AG04449 (cell line): ENCODE measurements at regions not wholly inside any gene's neighbourhood (a gene's known extent, or its start where the extent isn't known, plus 50 kb on each side); places are given as distances from the start of the nearest gene placed in this dataset.

Experiments
- CTCF ChIA-PET: fragments of 350-600 bp; formaldehyde crosslinking; extraction: SDS; loops from one replicate; lab custom pipeline; 2021; ENCODE audit warnings: antibody characterized with exemption; lab: Yijun Ruan, JAX
- POLR2A ChIA-PET: fragments of 400-600, 350-600 bp; formaldehyde crosslinking; extraction: SDS; loops from one replicate; lab custom pipeline; 2020; ENCODE audit warnings: antibody characterized with exemption, inconsistent platforms; lab: Yijun Ruan, JAX
- DNase-seq: peaks from one replicate; pipeline ENCODE4 v3.0.0-alpha.2; 2010; ENCODE audit warnings: low read depth, low spot score
- H3K4me3 ChIP-seq: 2 replicates; pipeline ENCODE4 v1.5.1; 2011; ENCODE audit warnings: low read depth, mild to moderate bottlenecking, control low read depth, low read length
- CTCF ChIP-seq: IDR thresholded peaks from one replicate; pipeline ENCODE4 v1.5.1; 2011; ENCODE audit warnings: mild to moderate bottlenecking, moderate library complexity, low read length, control low read depth, inconsistent platforms; ENCODE audit not compliant: insufficient read depth; ENCODE audit errors: missing control alignments

DNA sequence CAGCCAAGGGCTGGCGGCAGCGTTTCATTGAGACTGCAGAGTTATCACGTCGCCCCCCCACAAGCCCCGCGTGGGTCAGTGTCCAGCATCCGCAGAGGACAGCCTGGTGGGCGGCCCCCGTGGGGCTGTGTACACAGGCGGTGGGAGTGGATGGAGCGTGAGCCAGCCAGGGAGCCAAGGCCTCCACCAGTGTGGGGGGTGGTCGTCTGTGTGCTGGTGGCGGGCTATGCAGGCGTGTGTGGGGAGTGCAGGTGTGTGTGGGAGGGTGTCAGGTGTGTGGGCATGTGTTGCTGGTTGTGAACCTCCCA is 56.5 kb upstream of the NKX1-1 start:
- ChIA-PET POLR2A (no interaction called here), CTCF (no interaction called here)
- H3K4me3 ChIP-seq, result no peak overlapping the region
- no peak for TF ChIP-seq CTCF
- DNase-seq, result no peak

GRCh38 chr4:1462009-1462767 is 55.9 kb upstream of the NKX1-1 start:
- no peak for DNase-seq
- TF ChIP-seq CTCF, result no peak
- CTCF ChIA-PET, result no interaction called here
- no peak overlapping the region for H3K4me3 ChIP-seq
- POLR2A ChIA-PET, result no interaction called here

GRCh38 chr4:1460967-1461868 is 55.0 kb upstream of the NKX1-1 start:
- H3K4me3 ChIP-seq, result no peak overlapping the region
- ChIA-PET POLR2A (no interaction called here), CTCF (no interaction called here)
- no peak for TF ChIP-seq CTCF
- DNase-seq, result no peak

DNA sequence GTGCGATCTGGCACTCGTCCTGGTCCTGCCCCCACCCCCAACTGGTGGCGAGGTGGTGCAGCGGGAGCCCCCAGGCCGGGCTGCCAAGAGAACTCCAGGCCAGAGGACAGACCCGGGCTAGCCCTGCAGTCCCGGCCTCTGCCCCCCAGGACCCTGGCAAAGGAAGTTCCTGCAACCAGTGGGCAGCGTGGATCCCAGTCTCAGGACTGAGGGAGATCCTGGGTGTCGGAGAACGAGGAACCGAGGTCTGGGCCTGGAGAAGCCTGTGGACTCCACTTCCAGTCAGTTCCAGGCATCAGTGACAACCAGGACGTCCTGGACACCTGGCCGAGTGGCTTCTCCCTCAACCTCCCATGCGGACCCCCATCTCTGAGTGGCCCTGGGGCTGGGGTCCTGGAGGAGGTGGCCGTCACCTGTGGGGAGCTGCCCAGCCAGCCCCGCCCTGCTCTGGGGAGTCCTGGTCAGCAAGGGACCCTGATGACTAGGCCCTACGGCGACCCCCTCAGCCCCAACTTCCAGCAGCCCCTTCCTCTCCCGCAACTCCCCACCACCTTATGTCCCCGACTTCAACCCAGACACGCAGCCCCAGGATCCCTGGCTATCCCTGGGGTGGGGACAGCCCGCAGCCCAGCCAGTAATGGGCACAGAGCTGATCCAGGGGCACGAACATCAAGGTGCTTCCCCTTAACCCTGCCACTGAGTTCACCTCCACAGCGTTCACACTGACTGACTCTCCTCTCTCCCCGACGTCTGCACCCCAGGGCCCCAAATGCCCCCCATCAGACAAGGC is 53.7 kb upstream of the NKX1-1 start:
- TF ChIP-seq CTCF, result no peak
- POLR2A ChIA-PET, result no interaction called here
- CTCF ChIA-PET, result no interaction called here
- no peak for DNase-seq
- H3K4me3 ChIP-seq, result no peak overlapping the region

- no peak overlapping the region for H3K4me3 ChIP-seq
- POLR2A ChIA-PET, result no interaction called here
- TF ChIP-seq CTCF, result no peak
- CTCF ChIA-PET, result no interaction called here
- DNase-seq, result no peak
These were observed 53.0 kb upstream of the NKX1-1 start for GRCh38 chr4:1459081-1459721.
